Testis (tissue), 2 donors: ENCODE measurements at regions not wholly inside any gene's neighbourhood (a gene's known extent, or its start where the extent isn't known, plus 50 kb on each side); places are given as distances from the start of the nearest gene placed in this dataset.
A peak's percentile ranks its signal among the peaks of the same experiment; 100 is the strongest.

ENCODE experiments used
- DNase-seq: peaks from one replicate; pipeline ENCODE4 v3.0.0-alpha.2; 2019
- H3K27ac ChIP-seq, 2 donors: fragments of 200-600 bp; sonication (generic); one replicate each; pipeline ENCODE4 v1.5.1; 2019
- H3K27me3 ChIP-seq: fragments of 200-600 bp; sonication (generic); one replicate; pipeline ENCODE4 v1.5.1; 2019
- H3K36me3 ChIP-seq: fragments of 200-600 bp; sonication (generic); one replicate; pipeline ENCODE4 v1.5.1; 2017; ENCODE audit warnings: low read depth; ENCODE audit errors: missing control alignments
- H3K4me1 ChIP-seq: fragments of 200-600 bp; sonication (generic); one replicate; pipeline ENCODE4 v1.5.1; 2019
- H3K4me3 ChIP-seq, 2 donors: fragments of 200-600 bp; sonication (generic); one replicate each; pipeline ENCODE4 v1.5.1; 2017 to 2019
- H3K9me3 ChIP-seq: fragments of 200-600 bp; sonication (generic); one replicate; pipeline ENCODE4 v1.5.1; 2017
- CTCF ChIP-seq, 3 experiments: fragments of 450-650 bp in 2 of 3; fragments of 200-600 bp in 1 of 3; sonication (generic) in 1 of 3; IDR thresholded peaks; one replicate each; pipeline ENCODE4 v1.5.1; 2016 to 2019; ENCODE audit warnings: antibody characterized with exemption in 3 of 3, mild to moderate bottlenecking in 2 of 3, moderate library complexity in 1 of 3
- POLR2A ChIP-seq: fragments of 450-650 bp; IDR thresholded peaks from one replicate; pipeline ENCODE4 v1.6.1; 2017; ENCODE audit warnings: antibody characterized with exemption, mild to moderate bottlenecking, moderate library complexity
- WGBS, 2 donors: methylation state at CpG; one replicate each; pipeline ENCODE4 v1.1.5; 2018; 5-methylcytosine and 5-hydroxymethylcytosine counted together
- intact Hi-C: fragments of 100-400 bp; cut with DNase I; formaldehyde crosslinking; loops from one replicate; pipeline ENCODE4 v1.15.1; 2023; ENCODE audit warnings: low total_unique reads

GRCh38 chr11:38425578-38425977, 1827.5 kb upstream of the RAG2 start:
- TF ChIP-seq CTCF (IDR thresholded peaks at IDR 0.05) (no peak), POLR2A (no peak)
- no peaks in the 10 kb centered on the region for H3K36me3 ChIP-seq
- DNase-seq: no peak
- H3K4me1 ChIP-seq: no peaks in the 10 kb centered on the region
- no peak overlapping the region for H3K27ac ChIP-seq
- H3K4me3 ChIP-seq: no peak overlapping the region
- H3K9me3 ChIP-seq: no peaks in the 10 kb centered on the region
- no peaks in the 10 kb centered on the region for H3K27me3 ChIP-seq
- WGBS, 2 donors: 85 to 89% methylated on average over 3 of the region's 3 CpGs
- intact Hi-C loops: no loop called here

GRCh38 chr11:38423042-38423441, 1825.0 kb upstream of the RAG2 start:
- WGBS, 2 donors: 74 to 80% methylated on average over 2 of the region's 2 CpGs

GRCh38 chr11:38416141-38416540, 1818.1 kb upstream of the RAG2 start:
- DNase-seq: no peak
- 51 to 53% methylated on average over 4 of the region's 4 CpGs for WGBS, 2 donors
- no peaks in the 10 kb centered on the region for H3K4me1 ChIP-seq
- no peaks in the 10 kb centered on the region for H3K9me3 ChIP-seq
- intact Hi-C loops: no loop called here
- TF ChIP-seq POLR2A: no peak
- no peak for TF ChIP-seq CTCF (IDR thresholded peaks at IDR 0.05)
- H3K27ac ChIP-seq: no peak overlapping the region
- no peaks in the 10 kb centered on the region for H3K27me3 ChIP-seq
- no peaks in the 10 kb centered on the region for H3K36me3 ChIP-seq
- no peak overlapping the region for H3K4me3 ChIP-seq

More at GRCh38 chr11:38423042-38423441, 1825.0 kb upstream of the RAG2 start:
- Histone ChIP-seq H3K27me3 (no peaks in the 10 kb centered on the region), H3K27ac (no peak overlapping the region), H3K36me3 (no peaks in the 10 kb centered on the region), H3K4me3 (no peak overlapping the region), H3K4me1 (no peaks in the 10 kb centered on the region), H3K9me3 (no peaks in the 10 kb centered on the region)
- no peak for DNase-seq
- intact Hi-C loops: no loop called here
- TF ChIP-seq POLR2A: no peak
- TF ChIP-seq CTCF (IDR thresholded peaks at IDR 0.05): no peak

- H3K36me3 ChIP-seq: no peaks in the 10 kb centered on the region
- 77 to 87% methylated on average over 2 of the region's 2 CpGs for WGBS, 2 donors
- H3K9me3 ChIP-seq: no peaks in the 10 kb centered on the region
- no peaks in the 10 kb centered on the region for H3K4me1 ChIP-seq
- intact Hi-C loops: no loop called here
- H3K4me3 ChIP-seq: no peak overlapping the region
- no peaks in the 10 kb centered on the region for H3K27me3 ChIP-seq
- TF ChIP-seq CTCF (IDR thresholded peaks at IDR 0.05): peak in 1 of 3 experiments; percentile 16
- TF ChIP-seq POLR2A: no peak
- no peak for DNase-seq
- H3K27ac ChIP-seq: no peak overlapping the region
These were observed 1813.1 kb upstream of the RAG2 start for GRCh38 chr11:38411149-38411548.

- H3K4me3 ChIP-seq: no peak overlapping the region
- H3K4me1 ChIP-seq: no peaks in the 10 kb centered on the region
- H3K9me3 ChIP-seq: no peaks in the 10 kb centered on the region
- no peaks in the 10 kb centered on the region for H3K36me3 ChIP-seq
- no peak overlapping the region for H3K27ac ChIP-seq
- TF ChIP-seq POLR2A (no peak), CTCF (IDR thresholded peaks at IDR 0.05) (no peak)
- intact Hi-C loops: no loop called here
- 52 to 55% methylated on average over 4 of the region's 4 CpGs for WGBS, 2 donors
- no peaks in the 10 kb centered on the region for H3K27me3 ChIP-seq
- DNase-seq: no peak
These were observed 1804.0 kb upstream of the RAG2 start for GRCh38 chr11:38402063-38402462.
